Spleen (tissue), 4 donors: ENCODE measurements at regions not wholly inside any gene's neighbourhood (a gene's known extent, or its start where the extent isn't known, plus 50 kb on each side); places are given as distances from the start of the nearest gene placed in this dataset.

Experiments used
- small RNA-seq, 4 donors: library from RNA; depleted of rRNA; stranded (forward); fragments of <200 nt; gene quantifications; one replicate each; pipeline ENCODE3, GENCODE V24; 2016

Small RNAs in the stretch of these regions (small RNA-seq; reads per million reads assigned to genes)
- 0 reads per million in 4 donors for gene RNU6-18P
